Esophagus squamous epithelium (tissue), 5 donors: ENCODE measurements at regions not wholly inside any gene's neighbourhood (a gene's known extent, or its start where the extent isn't known, plus 50 kb on each side); places are given as distances from the start of the nearest gene placed in this dataset.

Source experiments
- DNase-seq: peaks from one replicate; lab custom pipeline; 2025; lab: John Stamatoyannopoulos, UW
- H3K27ac ChIP-seq, 4 donors: fragments of 200-600 bp; sonication (generic); one replicate each; pipeline ENCODE4 v1.5.1; 2016 to 2019; ENCODE audit warnings: mild to moderate bottlenecking in 1 of 4
- H3K27me3 ChIP-seq, 4 donors: fragments of 200-600 bp; sonication (generic); 1 replicate in 3 of 4; 2 replicates in 1 of 4; pipeline versions ENCODE4 v1.5.1 to v1.6.0; 2017 to 2021; ENCODE audit warnings: antibody characterized with exemption in 1 of 4
- H3K36me3 ChIP-seq, 3 donors: fragments of 200-600 bp; sonication (generic); one replicate each; pipeline ENCODE4 v1.5.1; 2016 to 2019
- H3K4me1 ChIP-seq, 3 donors: fragments of 200-600 bp; sonication (generic); one replicate each; pipeline ENCODE4 v1.5.1; 2017 to 2019
- H3K4me3 ChIP-seq, 4 donors: fragments of 200-600 bp; sonication (generic); 1 replicate in 3 of 4; 2 replicates in 1 of 4; pipeline ENCODE4 v1.5.1; 2016 to 2019; ENCODE audit warnings: mild to moderate bottlenecking in 2 of 4, moderate library complexity in 1 of 4
- H3K9me3 ChIP-seq, 3 donors: fragments of 200-600 bp; sonication (generic); one replicate each; pipeline ENCODE4 v1.5.1; 2016 to 2019
- POLR2A ChIP-seq, 4 donors: fragments of 450-650 bp; IDR thresholded peaks; one replicate each; pipeline ENCODE4 v1.6.1; 2017; ENCODE audit warnings: antibody characterized with exemption in 4 of 4, mild to moderate bottlenecking in 4 of 4, moderate library complexity in 3 of 4
- WGBS, 2 donors: methylation state at CpG; one replicate each; pipeline ENCODE4 v1.1.5; 2018; 5-methylcytosine and 5-hydroxymethylcytosine counted together
- intact Hi-C: fragments of 100-400 bp; cut with DNase I; formaldehyde crosslinking; loops from one replicate; pipeline ENCODE4 v1.15.0; 2022
- TF ChIP-seq, protein P1 (sequence below), 6 experiments: fragments of 450-650 bp in 4 of 6; fragments of 200-600 bp in 2 of 6; sonication (generic) in 2 of 6; IDR thresholded peaks; one replicate each; pipeline ENCODE4 v1.5.1; 2016 to 2019; ENCODE audit warnings: antibody characterized with exemption in 6 of 6, mild to moderate bottlenecking in 4 of 6, moderate library complexity in 4 of 6
- donor health status: DM: yes; HTN: yes; CAD: no.

DNA sequence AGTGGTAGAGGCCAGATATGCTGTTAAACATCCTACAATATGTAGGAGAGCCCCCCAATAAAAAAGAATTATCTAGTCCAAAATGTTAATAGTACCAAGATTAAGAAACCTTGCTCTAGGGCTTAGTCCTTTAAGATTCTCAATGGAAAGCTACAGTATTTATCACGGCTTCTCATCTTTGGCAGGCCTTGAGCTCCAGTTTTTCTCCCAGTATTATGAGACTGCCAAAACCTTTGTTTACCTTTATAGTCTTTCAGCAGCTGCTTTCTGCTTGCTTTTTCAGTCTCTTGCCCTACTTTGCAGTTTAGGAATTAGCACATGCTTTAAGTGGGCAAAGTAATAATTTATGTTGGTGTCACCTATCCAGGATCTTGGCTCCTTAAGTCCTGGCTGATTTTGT, 59.7 kb downstream of the NHLRC1 start:
- intact Hi-C loops, result no loop called here
- Histone ChIP-seq H3K27me3 (no peaks in the 10 kb centered on the region), H3K9me3 (no peaks in the 10 kb centered on the region), H3K36me3 (no peaks in the 10 kb centered on the region), H3K4me3 (no peak overlapping the region), H3K4me1 (peaks cover 0 to 13% (median 0%) of the 10 kb centered on the region in 3 donors), H3K27ac (peak overlapping the region in 3 of 4 donors; percentile 18 to 54 (median 39))
- WGBS, 2 donors, result 31 to 39% methylated on average over 1 of the region's 1 CpG
- DNase-seq, result no peak
- TF ChIP-seq, protein P1, sequence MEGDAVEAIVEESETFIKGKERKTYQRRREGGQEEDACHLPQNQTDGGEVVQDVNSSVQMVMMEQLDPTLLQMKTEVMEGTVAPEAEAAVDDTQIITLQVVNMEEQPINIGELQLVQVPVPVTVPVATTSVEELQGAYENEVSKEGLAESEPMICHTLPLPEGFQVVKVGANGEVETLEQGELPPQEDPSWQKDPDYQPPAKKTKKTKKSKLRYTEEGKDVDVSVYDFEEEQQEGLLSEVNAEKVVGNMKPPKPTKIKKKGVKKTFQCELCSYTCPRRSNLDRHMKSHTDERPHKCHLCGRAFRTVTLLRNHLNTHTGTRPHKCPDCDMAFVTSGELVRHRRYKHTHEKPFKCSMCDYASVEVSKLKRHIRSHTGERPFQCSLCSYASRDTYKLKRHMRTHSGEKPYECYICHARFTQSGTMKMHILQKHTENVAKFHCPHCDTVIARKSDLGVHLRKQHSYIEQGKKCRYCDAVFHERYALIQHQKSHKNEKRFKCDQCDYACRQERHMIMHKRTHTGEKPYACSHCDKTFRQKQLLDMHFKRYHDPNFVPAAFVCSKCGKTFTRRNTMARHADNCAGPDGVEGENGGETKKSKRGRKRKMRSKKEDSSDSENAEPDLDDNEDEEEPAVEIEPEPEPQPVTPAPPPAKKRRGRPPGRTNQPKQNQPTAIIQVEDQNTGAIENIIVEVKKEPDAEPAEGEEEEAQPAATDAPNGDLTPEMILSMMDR (IDR thresholded peaks at IDR 0.05), result no peak
- no peak for TF ChIP-seq POLR2A (IDR thresholded peaks at IDR 0.05)

DNA sequence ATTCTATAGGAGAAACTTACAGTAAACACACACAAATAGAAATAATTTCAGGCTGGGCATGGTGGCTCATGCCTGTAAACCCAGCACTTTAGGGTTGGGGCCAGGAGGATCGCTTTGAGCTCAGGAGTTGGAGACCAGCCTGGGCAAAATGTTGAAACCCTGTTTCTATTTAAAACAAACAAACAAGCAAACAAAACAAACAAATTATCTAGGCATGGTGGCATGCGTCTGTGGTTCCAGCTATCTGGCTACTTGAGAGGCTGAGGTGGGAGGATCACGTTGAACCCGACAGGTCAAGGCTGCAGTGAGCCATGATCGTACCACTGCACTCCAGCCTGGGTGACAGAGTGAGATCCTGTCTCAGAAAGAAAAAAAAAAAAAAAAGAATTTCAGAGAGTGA, 64.0 kb downstream of the NHLRC1 start:
- H3K36me3 ChIP-seq, result no peaks in the 10 kb centered on the region
- no peak for DNase-seq
- TF ChIP-seq, protein P1 (IDR thresholded peaks at IDR 0.05), result no peak
- no peak for TF ChIP-seq POLR2A (IDR thresholded peaks at IDR 0.05)
- intact Hi-C loops, result no loop called here
- 80 to 84% methylated on average over 4 to 5 of the region's 5 CpGs for WGBS, 2 donors
- no peaks in the 10 kb centered on the region for H3K27me3 ChIP-seq
- no peak overlapping the region for H3K4me3 ChIP-seq
- H3K27ac ChIP-seq, result no peak overlapping the region
- peaks cover 0 to 33% (median 4%) of the 10 kb centered on the region in 3 donors for H3K4me1 ChIP-seq
- H3K9me3 ChIP-seq, result no peaks in the 10 kb centered on the region

DNA sequence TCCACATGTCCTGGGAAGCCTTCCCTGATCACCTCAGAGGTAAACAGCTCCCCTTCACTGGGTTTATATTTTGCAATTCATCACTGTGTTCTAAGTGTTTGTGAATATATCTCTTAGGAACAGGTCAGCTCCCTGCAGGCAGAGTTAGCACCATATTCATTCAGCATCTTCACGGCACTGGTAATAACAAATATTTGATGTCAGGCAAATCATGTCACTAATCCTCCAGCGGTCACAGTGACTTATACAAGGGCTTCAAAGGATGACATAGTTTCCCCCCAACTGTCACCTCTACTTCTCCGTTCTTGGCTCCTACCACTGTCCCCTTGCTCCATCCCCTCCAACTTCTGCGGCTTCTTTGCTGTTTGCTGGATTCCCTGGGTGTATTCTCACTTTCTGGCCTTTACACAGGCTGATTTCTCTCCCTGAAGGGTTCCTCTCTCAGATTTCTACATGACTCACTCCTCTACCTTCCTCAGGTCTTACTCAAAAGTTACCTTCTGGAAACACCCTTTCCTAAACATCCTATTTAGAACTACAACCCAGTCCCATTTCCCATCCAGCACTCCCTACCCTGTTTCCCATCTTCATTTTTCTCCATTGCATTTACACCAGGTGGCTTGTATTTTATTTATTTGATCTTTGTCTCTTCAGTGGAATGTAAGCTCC, 66.6 kb downstream of the NHLRC1 start:
- no peaks in the 10 kb centered on the region for H3K36me3 ChIP-seq
- whole genome bisulfite sequencing, 2 donors, result 74% methylated on average over 4 of the region's 4 CpGs
- no peaks in the 10 kb centered on the region for H3K9me3 ChIP-seq
- no peaks in the 10 kb centered on the region for H3K27me3 ChIP-seq
- H3K4me1 ChIP-seq, result peaks cover 0 to 30% (median 4%) of the 10 kb centered on the region in 3 donors
- no peak overlapping the region for H3K27ac ChIP-seq
- TF ChIP-seq POLR2A (IDR thresholded peaks at IDR 0.05), result no peak
- TF ChIP-seq, protein P1 (IDR thresholded peaks at IDR 0.05), result no peak
- intact Hi-C loops, result no loop called here
- H3K4me3 ChIP-seq, result no peak overlapping the region
- no peak for DNase-seq

DNA sequence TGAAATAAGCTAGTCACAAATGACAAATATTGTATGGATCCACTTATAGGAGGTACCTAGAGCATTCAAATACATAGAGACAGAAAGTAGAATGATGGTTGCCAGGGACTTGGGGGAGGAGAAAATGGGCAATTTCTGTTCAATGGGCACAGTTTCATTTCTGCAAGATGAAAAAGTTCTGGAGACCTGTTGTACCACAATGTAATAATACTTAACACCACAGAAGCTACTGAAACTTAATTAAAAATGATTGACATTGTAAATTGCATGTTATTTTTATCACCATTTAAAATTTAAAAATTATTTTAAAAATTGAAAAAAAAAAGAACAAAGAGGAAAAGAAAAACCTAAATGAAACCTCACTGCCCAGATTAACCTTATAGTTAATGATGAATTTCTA, 67.4 kb downstream of the NHLRC1 start:
- no peak overlapping the region for H3K4me3 ChIP-seq
- no peaks in the 10 kb centered on the region for H3K36me3 ChIP-seq
- peaks cover 0 to 30% (median 4%) of the 10 kb centered on the region in 3 donors for H3K4me1 ChIP-seq
- TF ChIP-seq, protein P1 (IDR thresholded peaks at IDR 0.05), result no peak
- no peak for TF ChIP-seq POLR2A (IDR thresholded peaks at IDR 0.05)
- intact Hi-C loops, result no loop called here
- no peak overlapping the region for H3K27ac ChIP-seq
- no peaks in the 10 kb centered on the region for H3K9me3 ChIP-seq
- no peaks in the 10 kb centered on the region for H3K27me3 ChIP-seq
- DNase-seq, result no peak

DNA sequence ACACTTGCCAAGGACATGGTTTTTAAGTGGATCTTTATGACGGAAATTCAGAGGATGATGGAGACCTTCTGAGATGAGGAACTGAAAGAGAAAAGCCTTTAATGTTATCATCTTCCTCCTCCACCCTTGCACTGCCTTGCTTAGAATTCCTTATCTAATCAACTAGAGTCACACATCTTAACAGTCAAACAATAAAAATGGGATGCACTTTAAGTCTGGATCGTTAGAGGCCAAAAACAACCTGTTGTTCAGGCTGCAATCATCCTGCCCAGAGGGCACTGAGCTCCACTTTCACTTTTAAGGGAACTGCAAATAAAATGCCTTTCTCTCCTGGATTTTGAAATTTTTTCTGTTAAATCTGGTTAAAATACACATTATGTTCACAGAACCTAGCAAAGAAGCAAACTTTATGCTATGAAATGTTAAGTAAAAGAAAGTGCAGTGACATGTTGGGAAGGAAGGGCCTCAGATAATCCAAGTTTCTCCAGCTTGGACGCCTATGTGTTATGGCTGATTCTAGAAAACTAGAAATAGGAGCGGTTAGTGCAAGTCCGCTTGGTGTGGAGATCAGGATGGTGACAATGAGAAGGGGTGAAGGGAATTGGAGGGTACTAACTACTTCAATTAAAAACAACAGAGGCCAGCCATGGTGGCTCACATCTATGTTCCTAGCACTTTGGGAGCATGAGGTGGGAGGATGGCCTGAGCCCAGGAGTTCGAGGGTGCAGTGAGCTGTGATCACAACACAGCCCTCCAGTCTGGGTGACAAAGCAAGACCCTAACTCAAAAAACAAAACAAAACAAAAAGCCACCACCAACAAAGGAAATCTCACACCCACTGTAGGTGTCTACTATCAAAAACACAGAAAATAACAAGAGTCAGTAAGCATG, 66.4 kb upstream of the KIF13A start:
- 59 to 63% methylated on average over 6 of the region's 6 CpGs for WGBS, 2 donors

More for the DNA sequence above, 66.4 kb upstream of the KIF13A start:
- intact Hi-C loops, result no loop called here
- Histone ChIP-seq H3K27ac (peak overlapping the region in 2 of 4 donors; percentile 1 to 44), H3K4me1 (peaks cover 0 to 31% (median 4%) of the 10 kb centered on the region in 3 donors), H3K4me3 (no peak overlapping the region), H3K27me3 (no peaks in the 10 kb centered on the region), H3K36me3 (no peaks in the 10 kb centered on the region), H3K9me3 (no peaks in the 10 kb centered on the region)
- no peak for DNase-seq
- TF ChIP-seq, protein P1 (IDR thresholded peaks at IDR 0.05), result no peak
- TF ChIP-seq POLR2A (IDR thresholded peaks at IDR 0.05), result no peak
